PC-3 (cell line): ENCODE measurements at regions not wholly inside any gene's neighbourhood (a gene's known extent, or its start where the extent isn't known, plus 50 kb on each side); places are given as distances from the start of the nearest gene placed in this dataset.

ENCODE experiments used
- EZH2phosphoT487 ChIP-seq: fragments of 300-600 bp; sonication (generic); IDR thresholded peaks from 2 replicates; pipeline ENCODE4 v1.6.1; 2018; ENCODE audit warnings: mild to moderate bottlenecking, antibody characterized with exemption, low read length, borderline replicate concordance
- TF ChIP-seq, protein P1 (sequence below): fragments of 300-600 bp; sonication (generic); conservative IDR thresholded peaks from 2 replicates; pipeline ENCODE4 v1.5.1; 2017; ENCODE audit warnings: antibody characterized with exemption, low read depth, mild to moderate bottlenecking, low read length

DNA sequence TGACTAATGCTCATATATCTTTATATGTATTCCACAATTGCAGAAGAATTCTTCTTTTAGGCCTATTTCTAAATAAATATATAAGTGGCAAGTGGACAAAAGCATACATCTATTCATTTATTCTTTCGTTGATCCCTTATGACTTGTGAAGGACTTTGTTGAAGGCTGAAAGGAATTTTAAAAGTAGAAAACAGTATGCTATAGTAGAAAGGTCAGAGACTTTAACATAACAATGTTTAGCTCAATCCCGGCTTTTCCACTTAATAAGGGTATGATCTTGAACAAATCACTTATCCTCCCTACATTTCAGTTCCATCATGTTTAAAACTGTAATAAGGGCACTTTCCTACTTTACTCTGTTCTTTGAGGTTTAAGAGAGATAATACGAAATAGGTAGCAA, 672.9 kb downstream of the MECOM start:
- TF ChIP-seq, protein P1, sequence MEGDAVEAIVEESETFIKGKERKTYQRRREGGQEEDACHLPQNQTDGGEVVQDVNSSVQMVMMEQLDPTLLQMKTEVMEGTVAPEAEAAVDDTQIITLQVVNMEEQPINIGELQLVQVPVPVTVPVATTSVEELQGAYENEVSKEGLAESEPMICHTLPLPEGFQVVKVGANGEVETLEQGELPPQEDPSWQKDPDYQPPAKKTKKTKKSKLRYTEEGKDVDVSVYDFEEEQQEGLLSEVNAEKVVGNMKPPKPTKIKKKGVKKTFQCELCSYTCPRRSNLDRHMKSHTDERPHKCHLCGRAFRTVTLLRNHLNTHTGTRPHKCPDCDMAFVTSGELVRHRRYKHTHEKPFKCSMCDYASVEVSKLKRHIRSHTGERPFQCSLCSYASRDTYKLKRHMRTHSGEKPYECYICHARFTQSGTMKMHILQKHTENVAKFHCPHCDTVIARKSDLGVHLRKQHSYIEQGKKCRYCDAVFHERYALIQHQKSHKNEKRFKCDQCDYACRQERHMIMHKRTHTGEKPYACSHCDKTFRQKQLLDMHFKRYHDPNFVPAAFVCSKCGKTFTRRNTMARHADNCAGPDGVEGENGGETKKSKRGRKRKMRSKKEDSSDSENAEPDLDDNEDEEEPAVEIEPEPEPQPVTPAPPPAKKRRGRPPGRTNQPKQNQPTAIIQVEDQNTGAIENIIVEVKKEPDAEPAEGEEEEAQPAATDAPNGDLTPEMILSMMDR, result no peak
- no peak for TF ChIP-seq EZH2phosphoT487
